ENCODE measurements at regions not wholly inside any gene's neighbourhood (a gene's known extent, or its start where the extent isn't known, plus 50 kb on each side); places are given as distances from the start of the nearest gene placed in this dataset.

DNA sequence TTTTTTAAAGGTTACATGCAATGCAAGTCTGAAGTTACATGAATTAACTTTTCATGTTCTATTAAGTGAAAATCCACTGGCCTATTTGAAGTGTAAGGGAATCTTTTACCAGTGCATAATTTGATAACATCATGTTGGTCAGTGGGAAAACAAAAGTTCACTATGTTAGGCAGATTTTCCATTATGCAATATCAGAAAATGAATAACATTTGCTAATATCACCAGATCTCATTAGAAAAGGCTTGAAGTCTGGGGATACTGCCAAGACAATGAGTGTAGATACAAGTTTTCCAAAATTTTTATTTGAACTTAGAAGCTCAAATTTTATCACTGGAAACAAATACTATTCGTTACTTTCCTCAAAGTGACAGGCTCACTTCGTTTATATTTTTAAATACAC is 296.4 kb upstream of the CDH4 start:
- TF ChIP-seq ZFX (IDR thresholded peaks at IDR 0.05): no peak
- TF ChIP-seq, protein P1, sequence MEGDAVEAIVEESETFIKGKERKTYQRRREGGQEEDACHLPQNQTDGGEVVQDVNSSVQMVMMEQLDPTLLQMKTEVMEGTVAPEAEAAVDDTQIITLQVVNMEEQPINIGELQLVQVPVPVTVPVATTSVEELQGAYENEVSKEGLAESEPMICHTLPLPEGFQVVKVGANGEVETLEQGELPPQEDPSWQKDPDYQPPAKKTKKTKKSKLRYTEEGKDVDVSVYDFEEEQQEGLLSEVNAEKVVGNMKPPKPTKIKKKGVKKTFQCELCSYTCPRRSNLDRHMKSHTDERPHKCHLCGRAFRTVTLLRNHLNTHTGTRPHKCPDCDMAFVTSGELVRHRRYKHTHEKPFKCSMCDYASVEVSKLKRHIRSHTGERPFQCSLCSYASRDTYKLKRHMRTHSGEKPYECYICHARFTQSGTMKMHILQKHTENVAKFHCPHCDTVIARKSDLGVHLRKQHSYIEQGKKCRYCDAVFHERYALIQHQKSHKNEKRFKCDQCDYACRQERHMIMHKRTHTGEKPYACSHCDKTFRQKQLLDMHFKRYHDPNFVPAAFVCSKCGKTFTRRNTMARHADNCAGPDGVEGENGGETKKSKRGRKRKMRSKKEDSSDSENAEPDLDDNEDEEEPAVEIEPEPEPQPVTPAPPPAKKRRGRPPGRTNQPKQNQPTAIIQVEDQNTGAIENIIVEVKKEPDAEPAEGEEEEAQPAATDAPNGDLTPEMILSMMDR (conservative IDR thresholded peaks at IDR 0.05): no peak
- no peak overlapping the region for H3K27ac ChIP-seq

DNA sequence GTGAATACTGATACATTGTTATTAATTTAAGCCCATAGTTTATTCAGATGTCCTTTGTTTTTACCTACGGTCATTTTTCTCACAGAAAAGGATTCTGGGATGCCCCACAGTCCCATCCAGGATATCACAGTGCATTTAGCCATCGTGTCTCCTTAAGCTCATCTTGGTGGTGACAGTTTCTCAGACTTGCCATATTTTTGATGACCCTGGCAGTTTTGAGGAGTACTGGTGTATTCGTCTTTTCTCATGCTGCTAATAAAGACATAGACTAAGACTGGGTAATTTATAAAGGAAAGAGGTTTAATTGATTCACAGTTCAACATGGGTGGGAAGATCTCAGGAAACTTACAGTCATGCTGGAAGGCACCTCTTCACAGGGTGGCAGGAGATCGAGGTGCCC is 295.9 kb upstream of the CDH4 start:
- H3K27ac ChIP-seq: no peak overlapping the region
- no peak for TF ChIP-seq ZFX (IDR thresholded peaks at IDR 0.05)

DNA sequence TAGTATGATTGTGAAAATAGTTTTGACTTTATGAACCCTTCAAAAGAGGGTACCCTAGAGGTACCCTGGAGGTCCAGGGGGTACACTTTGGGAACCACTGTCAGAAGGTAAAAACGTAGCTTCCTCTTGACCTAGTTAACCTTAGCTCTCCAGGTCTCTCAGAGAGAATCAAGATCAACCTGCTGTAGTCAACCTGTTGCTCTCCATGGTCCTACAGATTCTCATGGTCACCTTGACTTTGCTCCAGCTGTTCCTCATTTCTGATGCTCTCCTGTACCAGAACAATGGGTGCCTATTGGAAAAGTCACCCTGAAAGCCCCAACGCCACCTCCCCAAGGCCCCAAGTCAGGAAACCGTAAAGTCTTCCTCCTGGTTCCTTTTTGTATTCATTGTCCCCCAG is 294.4 kb upstream of the CDH4 start:
- no peak for TF ChIP-seq ZFX (IDR thresholded peaks at IDR 0.05)
- TF ChIP-seq, protein P1 (conservative IDR thresholded peaks at IDR 0.05): no peak
- no peak overlapping the region for H3K27ac ChIP-seq

DNA sequence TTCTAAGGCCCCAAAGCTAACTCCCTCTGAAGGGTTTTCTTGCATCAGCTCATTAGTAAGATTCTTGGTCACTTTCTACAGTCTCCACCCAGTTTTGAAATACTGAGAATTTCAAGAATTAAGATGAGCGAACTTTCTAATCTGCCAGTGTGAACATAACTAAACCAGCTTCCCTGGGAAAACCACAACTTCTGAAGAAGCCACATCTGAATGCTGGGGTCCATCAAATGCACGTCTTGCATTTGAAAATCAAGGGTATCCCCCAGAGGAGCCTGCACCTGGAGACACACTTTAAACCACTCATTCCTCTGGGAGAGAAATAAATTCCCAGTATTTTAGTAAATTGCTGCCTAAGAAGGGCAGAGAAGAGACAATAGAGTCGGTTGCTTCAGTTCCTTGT is 292.1 kb upstream of the CDH4 start:
- H3K27ac ChIP-seq: no peak overlapping the region
- TF ChIP-seq ZFX (IDR thresholded peaks at IDR 0.05): no peak
- TF ChIP-seq, protein P1 (conservative IDR thresholded peaks at IDR 0.05): no peak

DNA sequence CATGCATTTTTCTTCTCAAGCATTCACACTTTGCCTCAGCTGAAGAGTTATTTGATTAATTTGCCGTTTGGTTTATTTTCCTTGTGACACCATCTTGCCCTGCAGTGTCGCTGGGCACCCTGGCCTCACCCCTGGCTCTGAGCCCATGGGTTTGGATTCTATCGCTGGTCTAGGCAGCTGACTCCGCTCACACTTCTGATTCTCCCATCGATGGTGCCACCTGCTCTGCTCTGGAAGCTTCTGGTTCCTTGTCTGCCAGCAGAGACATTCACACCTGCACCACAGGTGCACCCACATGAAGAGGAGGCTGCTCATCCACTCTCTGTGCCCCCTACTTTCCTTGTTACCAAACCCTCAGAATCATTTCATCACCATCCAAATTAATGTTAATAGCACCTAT is 291.6 kb upstream of the CDH4 start:
- TF ChIP-seq, protein P1 (conservative IDR thresholded peaks at IDR 0.05): no peak
- TF ChIP-seq ZFX (IDR thresholded peaks at IDR 0.05): no peak
- no peak overlapping the region for H3K27ac ChIP-seq

DNA sequence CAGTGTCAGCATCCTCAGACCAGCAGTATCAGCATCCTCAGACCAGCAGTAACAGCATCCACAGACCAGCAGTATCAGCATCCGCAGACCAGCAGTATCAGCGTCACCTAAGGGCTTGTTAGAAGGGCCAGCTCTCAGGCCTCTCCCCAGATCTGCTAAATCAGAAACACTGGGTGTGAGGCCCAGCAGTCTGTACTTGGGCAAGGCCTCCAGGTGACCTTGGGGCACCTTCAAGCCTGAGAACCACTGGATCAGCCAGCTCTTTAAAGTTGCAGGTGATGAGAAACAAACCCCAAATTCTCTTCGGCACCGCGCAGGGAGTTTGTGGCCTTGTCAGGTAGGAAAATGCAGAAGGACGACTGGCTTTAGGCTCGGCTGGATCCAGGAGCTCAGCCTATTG is 290.5 kb upstream of the CDH4 start:
- no peak overlapping the region for H3K27ac ChIP-seq
- TF ChIP-seq, protein P1 (conservative IDR thresholded peaks at IDR 0.05): no peak
- no peak for TF ChIP-seq ZFX (IDR thresholded peaks at IDR 0.05)

DNA sequence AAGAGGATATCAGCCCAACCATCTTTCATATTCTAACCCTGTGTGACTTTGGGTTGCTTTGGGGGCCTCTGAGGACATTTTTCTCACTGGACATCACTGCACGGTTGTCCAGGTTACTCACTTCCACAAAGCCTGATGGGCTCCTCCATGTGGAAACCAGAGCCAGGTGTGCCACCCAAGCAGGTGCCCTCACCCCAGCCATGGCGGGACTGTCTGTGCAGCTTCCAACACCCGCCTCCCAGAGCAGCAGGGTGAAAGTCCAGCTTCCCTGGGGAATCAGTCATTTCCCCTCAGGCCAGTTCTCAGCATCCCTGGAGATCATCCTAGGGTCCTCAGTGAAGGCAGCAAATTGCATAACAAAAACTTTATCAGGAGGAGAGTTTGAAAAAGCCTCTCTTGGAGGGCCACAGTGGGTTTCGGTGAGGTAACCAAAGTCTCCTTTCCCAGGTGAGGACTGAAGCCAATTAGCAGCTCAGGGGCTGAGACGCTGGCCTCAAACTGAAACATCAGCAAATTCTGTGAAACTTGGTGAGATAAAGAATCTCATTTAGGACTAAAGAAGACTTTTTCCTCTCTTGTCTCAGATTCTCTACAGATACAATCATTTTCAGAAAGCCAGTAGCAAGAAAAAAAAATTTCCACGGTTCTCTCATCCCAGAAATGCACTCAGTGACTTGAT is 289.6 kb upstream of the CDH4 start:
- TF ChIP-seq ZFX (IDR thresholded peaks at IDR 0.05): no peak
- TF ChIP-seq, protein P1 (conservative IDR thresholded peaks at IDR 0.05): no peak
- H3K27ac ChIP-seq: no peak overlapping the region

DNA sequence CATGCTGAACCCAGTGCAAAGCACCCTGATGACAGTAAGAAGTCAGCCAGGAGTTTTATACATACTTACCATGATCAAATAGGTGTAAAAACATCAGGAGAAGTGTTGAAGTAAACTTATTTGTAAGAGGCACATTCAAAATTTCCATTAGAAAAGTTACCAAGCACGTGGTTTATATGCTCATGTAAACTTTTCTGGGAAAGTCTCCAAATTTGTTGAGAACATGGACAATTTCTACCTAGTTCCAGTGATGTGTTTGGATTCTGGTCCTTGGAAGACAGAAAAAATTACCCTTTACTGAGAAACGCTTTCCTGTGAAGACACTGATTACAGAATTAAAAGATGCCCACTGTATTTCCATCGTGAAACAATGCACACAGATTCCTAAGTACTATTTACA is 288.9 kb upstream of the CDH4 start:
- no peak for TF ChIP-seq ZFX (IDR thresholded peaks at IDR 0.05)
- TF ChIP-seq, protein P1 (conservative IDR thresholded peaks at IDR 0.05): no peak
- no peak overlapping the region for H3K27ac ChIP-seq
